IgD-negative memory B cell (primary cell): ENCODE measurements at regions not wholly inside any gene's neighbourhood (a gene's known extent, or its start where the extent isn't known, plus 50 kb on each side); places are given as distances from the start of the nearest gene placed in this dataset.
A peak's percentile ranks its signal among the peaks of the same experiment; 100 is the strongest.

ENCODE experiments used
- H3K27ac Mint-ChIP-seq, 3 donors: one replicate each; pipeline ENCODE4 v1.8.0; 2020 to 2022; ENCODE audit warnings: mild to moderate bottlenecking in 3 of 3, mixed read lengths in 3 of 3, moderate library complexity in 1 of 3
- H3K27me3 Mint-ChIP-seq: one replicate; pipeline ENCODE4 v1.8.0; 2021; ENCODE audit warnings: mixed read lengths
- H3K36me3 Mint-ChIP-seq: one replicate; pipeline ENCODE4 v1.8.0; 2020; ENCODE audit warnings: mild to moderate bottlenecking, mixed read lengths
- H3K4me1 Mint-ChIP-seq, 3 donors: one replicate each; pipeline ENCODE4 v1.8.0; 2020 to 2022; ENCODE audit warnings: mixed read lengths in 3 of 3, mild to moderate bottlenecking in 1 of 3
- H3K4me3 Mint-ChIP-seq, 4 donors: one replicate each; pipeline ENCODE4 v1.8.0; 2020 to 2022; ENCODE audit warnings: mild to moderate bottlenecking in 4 of 4, mixed read lengths in 4 of 4, moderate library complexity in 3 of 4
- H3K9me3 Mint-ChIP-seq, 3 donors: one replicate each; pipeline ENCODE4 v1.8.0; 2020 to 2021; ENCODE audit warnings: mixed read lengths in 3 of 3, mild to moderate bottlenecking in 1 of 3

- Mint-ChIP-seq H3K27me3 (no peaks in the 10 kb centered on the region), H3K4me1 (peaks cover 43 to 56% (median 51%) of the 10 kb centered on the region in 3 donors), H3K36me3 (no peaks in the 10 kb centered on the region), H3K4me3 (peak overlapping the region; percentile 78 to 94 (median 82)), H3K27ac (peak overlapping the region; percentile 89 to 95 (median 95)), H3K9me3 (no peaks in the 10 kb centered on the region)
These were observed 89.7 kb downstream of the FAM76B start for GRCh38 chr11:95699631-95700470.

GRCh38 chr11:95698676-95699557, 90.7 kb downstream of the FAM76B start:
- Mint-ChIP-seq H3K4me3 (peak overlapping the region; percentile 13 to 94 (median 70)), H3K9me3 (no peaks in the 10 kb centered on the region), H3K27ac (peak overlapping the region; percentile 89 to 95 (median 94)), H3K4me1 (peaks cover 47 to 57% (median 52%) of the 10 kb centered on the region in 3 donors), H3K27me3 (no peaks in the 10 kb centered on the region), H3K36me3 (no peaks in the 10 kb centered on the region)

GRCh38 chr11:95697614-95698408, 91.8 kb downstream of the FAM76B start:
- Mint-ChIP-seq H3K4me1 (peaks cover 47 to 53% (median 52%) of the 10 kb centered on the region in 3 donors), H3K27me3 (no peaks in the 10 kb centered on the region), H3K4me3 (peak overlapping the region in 3 of 4 donors; percentile 69 to 94 (median 72)), H3K36me3 (no peaks in the 10 kb centered on the region), H3K27ac (peak overlapping the region; percentile 89 to 94 (median 89)), H3K9me3 (no peaks in the 10 kb centered on the region)

- Mint-ChIP-seq H3K4me1 (peaks cover 34 to 40% (median 39%) of the 10 kb centered on the region in 3 donors), H3K4me3 (no peak overlapping the region), H3K9me3 (no peaks in the 10 kb centered on the region), H3K36me3 (no peaks in the 10 kb centered on the region), H3K27me3 (no peaks in the 10 kb centered on the region), H3K27ac (no peak overlapping the region)
These were observed 94.4 kb downstream of the FAM76B start for GRCh38 chr11:95695181-95695580.

- H3K4me3 Mint-ChIP-seq = peak overlapping the region in 2 of 4 donors; percentile 22 to 49
- no peaks in the 10 kb centered on the region for H3K9me3 Mint-ChIP-seq
- peaks cover 18 to 25% (median 21%) of the 10 kb centered on the region in 3 donors for H3K4me1 Mint-ChIP-seq
- H3K27ac Mint-ChIP-seq = no peak overlapping the region
- H3K27me3 Mint-ChIP-seq = no peaks in the 10 kb centered on the region
- H3K36me3 Mint-ChIP-seq = no peaks in the 10 kb centered on the region
These were observed 96.3 kb downstream of the FAM76B start for GRCh38 chr11:95693298-95693697.

- no peaks in the 10 kb centered on the region for H3K36me3 Mint-ChIP-seq
- peaks cover 12 to 19% (median 17%) of the 10 kb centered on the region in 3 donors for H3K4me1 Mint-ChIP-seq
- no peaks in the 10 kb centered on the region for H3K9me3 Mint-ChIP-seq
- H3K27ac Mint-ChIP-seq = no peak overlapping the region
- peak overlapping the region in 2 of 4 donors; percentile 22 to 49 for H3K4me3 Mint-ChIP-seq
- no peaks in the 10 kb centered on the region for H3K27me3 Mint-ChIP-seq
These were observed 96.9 kb downstream of the FAM76B start for GRCh38 chr11:95692526-95693260.

GRCh38 chr11:95690100-95690499, 99.5 kb downstream of the FAM76B start:
- Mint-ChIP-seq H3K4me1 (peaks cover 4 to 5% (median 5%) of the 10 kb centered on the region in 3 donors), H3K36me3 (no peaks in the 10 kb centered on the region), H3K27me3 (no peaks in the 10 kb centered on the region), H3K27ac (no peak overlapping the region), H3K4me3 (no peak overlapping the region), H3K9me3 (no peaks in the 10 kb centered on the region)

GRCh38 chr11:95688501-95689222, 100.9 kb downstream of the FAM76B start:
- Mint-ChIP-seq H3K4me1 (peaks cover 0 to 2% (median under 1%) of the 10 kb centered on the region in 3 donors), H3K4me3 (peak overlapping the region in 1 of 4 donors; percentile 79), H3K9me3 (no peaks in the 10 kb centered on the region), H3K27ac (peak overlapping the region in 1 of 3 donors; percentile 80), H3K27me3 (no peaks in the 10 kb centered on the region), H3K36me3 (no peaks in the 10 kb centered on the region)

GRCh38 chr11:95688015-95688414, 101.6 kb downstream of the FAM76B start:
- Mint-ChIP-seq H3K4me1 (peaks cover 0 to 2% (median 0%) of the 10 kb centered on the region in 3 donors), H3K9me3 (no peaks in the 10 kb centered on the region), H3K4me3 (no peak overlapping the region), H3K36me3 (no peaks in the 10 kb centered on the region), H3K27ac (no peak overlapping the region), H3K27me3 (no peaks in the 10 kb centered on the region)

GRCh38 chr11:95686265-95686664, 103.3 kb downstream of the FAM76B start:
- Mint-ChIP-seq H3K36me3 (no peaks in the 10 kb centered on the region), H3K27ac (no peak overlapping the region), H3K9me3 (no peaks in the 10 kb centered on the region), H3K27me3 (no peaks in the 10 kb centered on the region), H3K4me1 (peaks cover 0 to 2% (median 0%) of the 10 kb centered on the region in 3 donors), H3K4me3 (no peak overlapping the region)

GRCh38 chr11:95684701-95685100, 104.9 kb downstream of the FAM76B start:
- no peak overlapping the region for H3K4me3 Mint-ChIP-seq
- peaks cover 3 to 8% (median 5%) of the 10 kb centered on the region in 3 donors for H3K4me1 Mint-ChIP-seq
- no peaks in the 10 kb centered on the region for H3K27me3 Mint-ChIP-seq
- peak overlapping the region in 1 of 3 donors; percentile 65 for H3K27ac Mint-ChIP-seq
- no peaks in the 10 kb centered on the region for H3K36me3 Mint-ChIP-seq
- H3K9me3 Mint-ChIP-seq = no peaks in the 10 kb centered on the region

GRCh38 chr11:95684170-95684569, 105.4 kb downstream of the FAM76B start:
- H3K27me3 Mint-ChIP-seq = no peaks in the 10 kb centered on the region
- no peaks in the 10 kb centered on the region for H3K9me3 Mint-ChIP-seq
- H3K4me1 Mint-ChIP-seq = peaks cover 3 to 8% (median 5%) of the 10 kb centered on the region in 3 donors
- H3K27ac Mint-ChIP-seq = peak overlapping the region in 1 of 3 donors; percentile 65
- no peaks in the 10 kb centered on the region for H3K36me3 Mint-ChIP-seq
- no peak overlapping the region for H3K4me3 Mint-ChIP-seq

GRCh38 chr11:95682552-95682951, 107.0 kb downstream of the FAM76B start:
- no peak overlapping the region for H3K4me3 Mint-ChIP-seq
- peaks cover 3 to 8% (median 4%) of the 10 kb centered on the region in 3 donors for H3K4me1 Mint-ChIP-seq

More at GRCh38 chr11:95682552-95682951, 107.0 kb downstream of the FAM76B start:
- Mint-ChIP-seq H3K36me3 (no peaks in the 10 kb centered on the region), H3K9me3 (peaks cover 0 to 2% (median 0%) of the 10 kb centered on the region in 3 donors), H3K27me3 (no peaks in the 10 kb centered on the region), H3K27ac (no peak overlapping the region)
